Suprapubic skin (tissue), 3 donors: ENCODE measurements at regions not wholly inside any gene's neighbourhood (a gene's known extent, or its start where the extent isn't known, plus 50 kb on each side); places are given as distances from the start of the nearest gene placed in this dataset.

Source experiments
- POLR2A ChIP-seq, 2 donors: fragments of 450-650 bp; IDR thresholded peaks; one replicate each; pipeline ENCODE4 v1.6.1; 2017; ENCODE audit warnings: antibody characterized with exemption in 2 of 2, mild to moderate bottlenecking in 2 of 2, moderate library complexity in 2 of 2
- TF ChIP-seq, protein P1 (sequence below), 2 donors: fragments of 200-600 bp in 1 of 2; fragments of 450-650 bp in 1 of 2; sonication (generic) in 1 of 2; IDR thresholded peaks; one replicate each; pipeline ENCODE4 v1.5.1; 2016 to 2019; ENCODE audit warnings: antibody characterized with exemption in 2 of 2, mild to moderate bottlenecking in 1 of 2, moderate library complexity in 1 of 2

DNA sequence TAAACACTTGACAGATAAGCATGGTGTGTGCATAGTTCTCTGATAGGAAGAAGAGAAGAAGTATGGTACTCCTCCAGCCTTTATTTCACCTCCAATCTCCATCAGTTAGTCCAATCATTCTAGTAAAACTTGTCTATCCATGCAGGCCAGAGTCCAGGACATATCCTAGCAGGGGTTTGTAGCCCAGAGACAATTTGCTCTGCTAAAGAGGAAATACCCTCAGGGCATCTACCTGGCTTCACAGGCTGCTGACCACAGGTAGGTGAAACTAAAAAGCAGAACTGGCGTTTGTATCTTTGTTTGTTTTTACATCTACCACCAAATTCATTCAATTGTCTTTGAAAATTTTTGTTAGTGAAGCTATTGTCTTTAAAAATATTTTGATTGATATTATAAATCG lies 717.6 kb downstream of the FSCB start:
- TF ChIP-seq, protein P1, sequence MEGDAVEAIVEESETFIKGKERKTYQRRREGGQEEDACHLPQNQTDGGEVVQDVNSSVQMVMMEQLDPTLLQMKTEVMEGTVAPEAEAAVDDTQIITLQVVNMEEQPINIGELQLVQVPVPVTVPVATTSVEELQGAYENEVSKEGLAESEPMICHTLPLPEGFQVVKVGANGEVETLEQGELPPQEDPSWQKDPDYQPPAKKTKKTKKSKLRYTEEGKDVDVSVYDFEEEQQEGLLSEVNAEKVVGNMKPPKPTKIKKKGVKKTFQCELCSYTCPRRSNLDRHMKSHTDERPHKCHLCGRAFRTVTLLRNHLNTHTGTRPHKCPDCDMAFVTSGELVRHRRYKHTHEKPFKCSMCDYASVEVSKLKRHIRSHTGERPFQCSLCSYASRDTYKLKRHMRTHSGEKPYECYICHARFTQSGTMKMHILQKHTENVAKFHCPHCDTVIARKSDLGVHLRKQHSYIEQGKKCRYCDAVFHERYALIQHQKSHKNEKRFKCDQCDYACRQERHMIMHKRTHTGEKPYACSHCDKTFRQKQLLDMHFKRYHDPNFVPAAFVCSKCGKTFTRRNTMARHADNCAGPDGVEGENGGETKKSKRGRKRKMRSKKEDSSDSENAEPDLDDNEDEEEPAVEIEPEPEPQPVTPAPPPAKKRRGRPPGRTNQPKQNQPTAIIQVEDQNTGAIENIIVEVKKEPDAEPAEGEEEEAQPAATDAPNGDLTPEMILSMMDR (IDR thresholded peaks at IDR 0.05), result no peak
- no peak for TF ChIP-seq POLR2A (IDR thresholded peaks at IDR 0.05)
